ENCODE measurements at regions not wholly inside any gene's neighbourhood (a gene's known extent, or its start where the extent isn't known, plus 50 kb on each side); places are given as distances from the start of the nearest gene placed in this dataset.
A peak's percentile ranks its signal among the peaks of the same experiment; 100 is the strongest.

- DNase-seq, result no peak
Observed at GRCh38 chr14:73800970-73801515, 50.6 kb upstream of the PTGR2 start.

GRCh38 chr14:73797543-73798265, 53.9 kb upstream of the PTGR2 start:
- DNase-seq, result no peak

- no peak for DNase-seq
Observed at GRCh38 chr14:73796893-73797542, 54.6 kb upstream of the PTGR2 start.

GRCh38 chr14:73796415-73796814, 55.2 kb upstream of the PTGR2 start:
- no peak for DNase-seq

- no peak for DNase-seq
Observed at GRCh38 chr14:73795974-73796373, 55.7 kb upstream of the PTGR2 start.

- DNase-seq, result no peak
Observed at GRCh38 chr14:73795466-73795865, 56.2 kb upstream of the PTGR2 start.

GRCh38 chr14:73794146-73794545, 57.5 kb upstream of the PTGR2 start:
- DNase-seq, result no peak

- DNase-seq, result no peak
Observed at GRCh38 chr14:73792481-73792880, 59.1 kb upstream of the PTGR2 start.

- no peak for DNase-seq
Observed at GRCh38 chr14:73789989-73790581, 61.5 kb upstream of the PTGR2 start.

- DNase-seq, result no peak
Observed at GRCh38 chr14:73788701-73789551, 62.7 kb upstream of the PTGR2 start.

GRCh38 chr14:73788317-73788598, 63.4 kb upstream of the PTGR2 start:
- no peak for DNase-seq

- peak; percentile 54 for DNase-seq
Observed at GRCh38 chr14:73787486-73788316, 63.9 kb upstream of the PTGR2 start.

GRCh38 chr14:73786636-73787485, 64.8 kb upstream of the PTGR2 start:
- peak; percentile 49 for DNase-seq

- DNase-seq, result peak; percentile 42
Observed at GRCh38 chr14:73785834-73786635, 65.6 kb upstream of the PTGR2 start.

GRCh38 chr14:73785336-73785833, 66.2 kb upstream of the PTGR2 start:
- no peak for DNase-seq

- DNase-seq, result no peak
Observed at GRCh38 chr14:73784988-73785313, 66.7 kb upstream of the PTGR2 start.

- DNase-seq, result no peak
Observed at GRCh38 chr14:73784181-73784987, 67.2 kb upstream of the PTGR2 start.

- no peak for DNase-seq
Observed at GRCh38 chr14:73783107-73783727, 68.4 kb upstream of the PTGR2 start.

GRCh38 chr14:73782623-73783022, 68.4 kb upstream of the PNMA1 start:
- no peak for DNase-seq

All from stimulated activated naive CD4-positive, alpha-beta T cell treated with Interleukin-2 at 50 U/mL for 16 hours (primary cell).